ENCODE measurements at regions not wholly inside any gene's neighbourhood (a gene's known extent, or its start where the extent isn't known, plus 50 kb on each side); places are given as distances from the start of the nearest gene placed in this dataset.

GRCh38 chr9:18190671-18191374 lies 283.1 kb upstream of the ADAMTSL1 start:
- no peak for TF ChIP-seq CTCF (IDR thresholded peaks at IDR 0.05)
- TF ChIP-seq POLR2A (IDR thresholded peaks at IDR 0.05) = no peak

Measured in esophagus squamous epithelium (tissue), 4 donors.